Fibroblast of lung (primary cell): ENCODE measurements at regions not wholly inside any gene's neighbourhood (a gene's known extent, or its start where the extent isn't known, plus 50 kb on each side); places are given as distances from the start of the nearest gene placed in this dataset.

ENCODE experiments used
- CTCF ChIP-seq, 2 donors: IDR thresholded peaks in 1 of 2; conservative IDR thresholded peaks in 1 of 2; 1 replicate in 1 of 2; 2 replicates in 1 of 2; pipeline ENCODE4 v1.5.1; 2011 to 2012; ENCODE audit warnings: low read length in 2 of 2, control low read depth in 1 of 2, inconsistent platforms in 1 of 2, low read depth in 1 of 2, mild to moderate bottlenecking in 1 of 2
- EZH2 ChIP-seq: IDR thresholded peaks from 2 replicates; pipeline ENCODE4 v1.5.1; 2012; ENCODE audit warnings: low read length, control low read depth, mild to moderate bottlenecking; ENCODE audit errors: missing control alignments

DNA sequence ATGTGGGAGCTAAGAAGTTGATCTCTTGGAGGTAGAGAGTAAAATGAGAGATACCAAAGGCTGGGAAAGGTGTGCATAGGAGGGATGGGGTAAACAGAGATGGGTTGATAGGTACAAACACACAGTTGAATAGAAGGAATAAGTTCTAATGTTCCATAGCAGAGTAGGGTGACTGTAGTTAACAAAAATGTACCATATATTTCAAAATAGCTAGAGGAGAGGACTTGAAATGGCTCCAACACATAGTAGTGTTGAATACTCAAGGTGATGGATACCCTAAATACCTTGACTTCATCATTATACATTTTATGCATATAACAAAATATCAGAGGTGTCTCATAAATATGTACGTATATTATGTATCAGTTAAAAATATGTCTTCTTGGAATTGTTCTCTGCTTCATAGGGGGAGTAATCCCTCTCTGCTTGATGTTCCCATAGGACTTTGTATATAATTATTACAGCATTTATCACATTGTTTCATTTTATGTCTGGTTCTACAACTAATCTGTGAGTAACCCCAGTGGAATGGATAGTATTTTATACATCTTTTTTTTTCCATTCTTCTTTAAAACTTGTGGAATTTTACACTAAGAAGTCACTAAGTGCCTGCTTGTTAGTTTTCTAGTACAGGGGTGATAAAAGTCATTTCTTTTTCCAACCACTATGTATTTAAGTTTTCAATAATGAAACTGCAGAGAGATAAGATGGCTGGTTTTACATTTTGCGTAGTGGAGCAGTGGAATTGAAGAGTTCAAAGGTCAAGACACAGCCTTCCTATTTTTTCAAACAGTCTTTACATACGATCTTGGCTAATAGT is 1940.0 kb upstream of the SEL1L start:
- TF ChIP-seq CTCF (conservative IDR thresholded peaks at IDR 0.05 in 1 of 2, IDR thresholded peaks at IDR 0.05 in 1 of 2; ENCODE audit: low read depth in 1 of 2, low read length in 2 of 2), result no peak
- no peak for TF ChIP-seq EZH2
